ENCODE measurements at regions not wholly inside any gene's neighbourhood (a gene's known extent, or its start where the extent isn't known, plus 50 kb on each side); places are given as distances from the start of the nearest gene placed in this dataset.

DNA sequence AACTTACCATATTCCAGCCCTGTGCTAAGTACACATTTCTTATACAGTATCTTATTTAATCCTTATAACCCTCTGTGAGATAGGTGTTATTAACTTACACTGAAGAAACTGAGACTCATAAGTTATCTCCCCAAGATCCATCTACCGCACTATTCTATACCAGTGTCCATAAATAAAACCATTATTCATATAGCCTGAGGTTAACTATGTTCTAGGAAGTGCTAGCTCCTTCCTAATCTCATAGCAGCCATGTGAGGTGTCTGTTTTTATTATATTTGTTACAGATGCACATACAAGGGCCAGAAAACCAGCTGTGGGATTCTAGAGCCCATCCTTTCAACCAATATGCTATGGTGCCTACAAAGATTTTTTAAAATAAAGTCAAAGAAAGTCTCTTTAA is 100.3 kb upstream of the RAP1B start:
- TF ChIP-seq, protein P1, sequence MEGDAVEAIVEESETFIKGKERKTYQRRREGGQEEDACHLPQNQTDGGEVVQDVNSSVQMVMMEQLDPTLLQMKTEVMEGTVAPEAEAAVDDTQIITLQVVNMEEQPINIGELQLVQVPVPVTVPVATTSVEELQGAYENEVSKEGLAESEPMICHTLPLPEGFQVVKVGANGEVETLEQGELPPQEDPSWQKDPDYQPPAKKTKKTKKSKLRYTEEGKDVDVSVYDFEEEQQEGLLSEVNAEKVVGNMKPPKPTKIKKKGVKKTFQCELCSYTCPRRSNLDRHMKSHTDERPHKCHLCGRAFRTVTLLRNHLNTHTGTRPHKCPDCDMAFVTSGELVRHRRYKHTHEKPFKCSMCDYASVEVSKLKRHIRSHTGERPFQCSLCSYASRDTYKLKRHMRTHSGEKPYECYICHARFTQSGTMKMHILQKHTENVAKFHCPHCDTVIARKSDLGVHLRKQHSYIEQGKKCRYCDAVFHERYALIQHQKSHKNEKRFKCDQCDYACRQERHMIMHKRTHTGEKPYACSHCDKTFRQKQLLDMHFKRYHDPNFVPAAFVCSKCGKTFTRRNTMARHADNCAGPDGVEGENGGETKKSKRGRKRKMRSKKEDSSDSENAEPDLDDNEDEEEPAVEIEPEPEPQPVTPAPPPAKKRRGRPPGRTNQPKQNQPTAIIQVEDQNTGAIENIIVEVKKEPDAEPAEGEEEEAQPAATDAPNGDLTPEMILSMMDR (IDR thresholded peaks at IDR 0.05), result no peak
- TF ChIP-seq POLR2A (IDR thresholded peaks at IDR 0.05), result no peak
